Stimulated activated naive CD4-positive, alpha-beta T cell treated with Interleukin-2 at 50 U/mL for 16 hours (primary cell): ENCODE measurements at regions not wholly inside any gene's neighbourhood (a gene's known extent, or its start where the extent isn't known, plus 50 kb on each side); places are given as distances from the start of the nearest gene placed in this dataset.
A peak's percentile ranks its signal among the peaks of the same experiment; 100 is the strongest.
"Not testable (repeated sequence)": the region's sequence is repeated elsewhere in the genome, so short reads cannot be mapped to it uniquely, and the experiment has no call there.

Experiments
- DNase-seq: peaks from one replicate; lab custom pipeline; 2025; lab: John Stamatoyannopoulos, UW

DNA sequence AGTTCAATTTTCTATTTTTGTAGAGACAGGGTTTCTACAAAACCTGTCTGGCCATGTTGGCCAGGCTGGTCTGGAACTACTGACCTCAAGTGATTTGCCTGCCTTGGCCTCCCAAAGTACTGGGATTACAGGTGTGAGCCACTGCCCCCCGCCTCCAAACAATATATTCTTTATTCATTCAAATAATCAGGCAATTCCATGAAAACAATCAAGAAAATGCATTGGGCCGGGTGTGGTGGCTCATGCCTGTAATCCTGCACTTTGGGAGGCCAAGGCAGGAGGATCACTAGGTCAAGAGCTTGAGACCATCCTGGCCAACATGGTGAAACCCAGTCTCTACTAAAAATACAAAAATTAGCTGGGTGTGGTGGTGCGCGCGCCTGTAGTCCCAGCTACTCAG is 69.9 kb upstream of the ZNF217 start:
- not testable (repeated sequence) for DNase-seq

- no peak for DNase-seq
These were observed 69.0 kb upstream of the ZNF217 start for GRCh38 chr20:53662595-53662994.

GRCh38 chr20:53660947-53661381 is 67.3 kb upstream of the ZNF217 start:
- no peak for DNase-seq

- DNase-seq, result peak; percentile 25
These were observed 66.7 kb upstream of the ZNF217 start for GRCh38 chr20:53660078-53660909.

GRCh38 chr20:53658973-53659372 is 65.3 kb upstream of the ZNF217 start:
- DNase-seq, result no peak

- DNase-seq, result no peak
These were observed 64.7 kb upstream of the ZNF217 start for GRCh38 chr20:53658322-53658721.

DNA sequence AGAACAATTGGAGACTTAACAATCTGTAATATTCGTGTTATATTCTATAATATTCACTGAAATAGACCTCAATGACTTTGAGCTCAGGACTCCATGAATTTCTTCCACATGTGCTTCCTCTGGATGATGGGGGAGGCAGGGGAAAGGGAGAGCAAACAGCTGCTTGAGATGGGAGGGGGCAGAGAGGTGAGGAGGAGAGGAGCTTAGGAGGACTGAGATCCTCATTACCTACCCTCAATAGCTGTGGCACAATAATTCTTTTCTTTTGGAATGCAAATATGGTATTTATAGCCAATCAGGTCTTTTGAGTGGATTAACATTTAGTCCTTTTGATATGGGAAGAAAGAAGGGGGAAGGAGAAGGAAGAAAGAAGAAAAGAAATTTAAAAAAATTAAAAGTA is 64.1 kb upstream of the ZNF217 start:
- no peak for DNase-seq

DNA sequence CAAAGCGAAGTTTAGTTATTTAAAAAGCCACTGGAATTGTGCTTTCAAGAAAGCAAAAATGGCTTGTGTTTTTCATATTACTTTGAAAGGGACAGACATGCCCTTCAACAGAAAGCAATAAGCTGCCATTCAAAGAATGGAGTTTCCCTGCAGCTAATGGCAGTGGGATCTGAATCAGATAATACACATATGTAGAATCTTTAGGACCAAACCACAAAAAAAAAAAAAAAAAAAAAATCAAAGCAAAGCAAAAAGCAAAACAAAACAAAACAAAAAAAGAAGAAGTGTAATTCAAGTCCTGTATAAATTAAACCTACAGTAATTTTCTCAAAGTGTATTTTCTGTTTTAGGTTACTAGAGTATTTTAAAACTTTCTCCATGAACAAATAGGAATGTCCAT is 63.6 kb upstream of the ZNF217 start:
- DNase-seq, result no peak

GRCh38 chr20:53656293-53657202 is 62.9 kb upstream of the ZNF217 start:
- no peak for DNase-seq

DNA sequence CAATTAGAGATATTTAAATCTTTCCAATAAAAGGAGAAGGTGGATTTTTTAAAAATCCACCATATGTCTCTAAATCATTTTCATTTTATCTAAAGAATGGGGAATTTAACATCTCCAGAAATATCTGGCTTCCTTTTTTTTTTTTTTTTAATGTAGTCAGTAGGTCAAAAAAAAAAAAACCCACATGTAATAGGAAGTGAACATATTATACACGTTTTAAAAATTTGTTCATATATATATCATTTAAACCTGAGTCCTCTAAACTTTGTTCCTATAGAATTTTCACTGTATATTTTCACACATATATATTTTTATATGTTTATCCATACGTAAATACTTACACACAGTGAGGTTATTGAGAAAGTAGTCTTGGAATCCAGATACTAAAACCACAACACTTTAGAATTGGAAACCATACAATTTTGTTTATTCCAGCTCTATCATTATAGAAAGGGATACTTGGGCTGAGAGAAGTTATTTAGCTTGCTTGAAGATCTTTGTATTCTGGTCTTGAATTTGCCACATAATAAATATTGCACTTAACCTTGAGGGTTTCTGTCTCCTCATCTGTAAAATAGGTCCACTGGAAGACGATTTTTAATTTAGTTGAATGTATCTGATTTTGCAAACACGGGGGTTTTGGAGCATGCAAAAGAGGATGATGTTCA is 62.1 kb upstream of the ZNF217 start:
- no peak for DNase-seq

DNA sequence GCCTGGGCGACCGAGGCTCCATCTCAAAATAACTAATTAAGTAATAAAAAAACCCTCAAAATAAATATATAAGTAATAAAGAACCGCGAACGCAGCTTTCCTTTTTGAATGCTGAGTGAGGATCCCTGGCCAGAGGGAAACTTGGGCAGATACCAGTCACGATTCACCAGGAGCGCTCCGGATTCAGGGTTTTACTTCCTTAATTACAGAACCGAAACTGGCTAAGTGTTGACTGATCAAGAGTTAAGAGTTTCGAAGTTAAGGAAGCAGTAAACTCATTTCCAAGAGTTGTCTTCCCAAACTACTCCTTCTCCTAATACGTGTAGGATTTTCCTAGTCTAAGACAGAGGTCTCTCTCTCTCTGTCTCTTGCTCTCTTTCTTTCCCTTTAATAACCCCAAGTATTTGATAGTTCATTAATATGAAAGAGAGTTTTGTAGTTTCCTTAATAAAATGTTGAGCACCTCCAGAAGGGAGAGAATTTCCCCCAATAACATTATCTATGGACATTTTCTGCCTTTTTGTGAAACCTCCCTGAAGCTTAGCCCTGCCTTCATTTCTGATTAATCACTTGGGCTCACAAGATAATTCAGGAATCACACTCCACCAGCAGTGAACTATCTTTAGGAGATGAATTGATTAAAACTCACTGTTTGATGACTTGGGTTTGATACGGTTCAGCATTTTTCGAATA is 61.4 kb upstream of the ZNF217 start:
- no peak for DNase-seq

- not testable (repeated sequence) for DNase-seq
These were observed 60.9 kb upstream of the ZNF217 start for GRCh38 chr20:53654521-53654920.

DNA sequence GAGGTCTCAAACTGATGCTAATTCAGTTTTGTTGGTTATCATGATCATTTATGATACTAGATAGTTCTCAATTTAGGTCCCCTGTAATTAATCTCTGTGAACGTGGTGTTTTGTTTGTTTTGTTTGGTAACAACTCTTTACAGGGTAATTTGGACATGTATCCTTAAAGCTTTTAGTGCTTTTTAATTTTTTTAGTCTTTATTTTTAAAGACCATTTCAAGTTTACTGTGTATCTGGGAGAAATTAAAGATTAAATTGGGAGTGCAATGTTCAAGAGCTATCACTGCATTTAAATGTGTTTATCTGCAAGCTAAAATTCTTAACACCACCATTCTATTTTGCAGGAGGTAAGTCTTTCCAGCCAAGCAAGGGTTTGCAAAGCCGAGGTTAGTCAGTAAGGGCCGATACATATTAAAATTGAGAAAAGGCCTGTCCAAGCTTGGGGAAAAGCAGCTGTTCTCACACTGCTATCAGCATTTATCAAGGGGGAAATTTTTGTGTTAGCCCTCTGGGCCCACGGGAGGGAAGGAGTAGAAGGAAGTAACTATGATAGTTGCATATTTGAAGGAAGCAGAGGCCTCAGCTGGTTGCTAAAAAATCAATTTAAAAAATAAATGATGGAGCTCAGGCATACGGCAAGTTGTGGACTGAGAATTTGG is 59.3 kb upstream of the ZNF217 start:
- no peak for DNase-seq

DNA sequence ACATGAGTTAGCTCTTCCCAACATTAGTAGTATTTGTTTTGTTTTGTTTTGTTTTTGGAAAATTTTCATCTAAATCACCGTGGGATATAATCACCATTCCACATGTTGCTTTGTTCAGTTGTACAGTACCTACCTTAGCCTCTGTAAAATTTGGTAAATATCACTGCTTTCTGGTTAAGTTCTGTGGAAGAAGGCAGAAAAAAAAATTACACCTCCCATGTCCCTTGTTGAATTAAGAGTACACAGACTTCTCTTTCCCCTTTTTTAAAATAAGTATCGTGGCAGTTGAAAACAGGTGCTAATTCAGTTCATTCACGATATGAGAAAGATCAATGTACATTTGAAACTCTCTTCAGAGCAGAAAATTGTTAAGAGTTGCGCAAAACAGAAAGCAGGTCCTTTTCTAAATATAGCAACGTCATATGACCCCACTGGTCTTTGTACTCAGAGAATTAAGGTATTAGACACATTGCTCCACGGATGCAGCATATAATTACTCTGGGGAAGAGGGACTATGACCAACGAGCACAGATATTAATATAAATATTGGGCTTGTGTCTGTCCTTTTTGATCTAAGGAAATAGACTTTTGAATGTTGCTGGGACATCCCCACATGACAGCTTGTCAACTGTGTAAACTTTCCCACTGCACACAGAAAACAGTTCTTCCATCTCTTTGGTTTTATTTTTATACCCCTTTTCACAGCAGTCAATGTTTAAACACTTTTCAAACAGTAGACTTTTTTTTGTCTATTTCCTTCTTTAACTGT is 58.6 kb upstream of the ZNF217 start:
- no peak for DNase-seq

DNA sequence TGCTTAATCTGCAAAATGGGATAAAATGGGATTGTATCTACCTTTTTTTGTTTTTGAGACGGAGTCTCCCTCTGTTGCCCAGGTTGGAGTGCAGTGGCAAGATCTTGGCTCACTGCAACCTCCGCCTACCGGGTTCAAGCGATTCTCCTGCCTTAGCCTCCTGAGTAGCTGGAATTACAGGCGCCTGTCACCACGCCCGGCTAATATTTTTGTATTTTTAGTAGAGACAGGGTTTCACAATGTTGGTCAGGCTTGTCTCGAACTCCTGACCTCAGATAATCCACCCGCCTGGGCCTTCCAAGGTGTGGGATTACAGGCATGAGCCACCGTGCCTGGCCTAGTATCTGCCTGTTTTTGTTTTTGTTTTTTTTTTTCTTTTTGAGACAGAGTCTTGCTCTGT is 55.9 kb upstream of the ZNF217 start:
- not testable (repeated sequence) for DNase-seq

DNA sequence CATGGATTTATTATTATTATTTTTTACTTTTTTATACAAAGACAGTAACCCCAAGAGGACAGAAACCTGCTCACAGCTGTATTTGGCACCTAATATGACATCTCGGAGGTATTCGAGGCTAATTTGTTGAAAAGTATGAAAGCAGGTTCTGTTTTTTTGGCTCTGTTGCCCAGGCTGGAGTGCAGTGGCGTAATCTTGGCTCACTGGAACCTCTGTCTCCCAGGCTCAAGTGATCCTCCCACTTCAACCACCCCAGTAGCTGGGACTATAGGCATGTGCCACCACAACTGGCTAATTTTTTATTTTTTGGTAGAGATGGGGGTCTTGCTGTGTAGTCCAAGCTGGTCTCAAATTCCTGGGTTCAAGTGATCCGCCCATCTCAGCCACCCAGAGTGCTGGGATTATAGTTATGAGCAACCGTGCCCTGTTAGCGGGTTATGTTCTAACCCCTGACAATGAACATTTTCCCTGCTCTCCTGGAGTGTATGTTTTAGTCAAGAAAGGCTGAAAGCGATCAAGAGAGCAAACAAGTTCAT is 53.7 kb upstream of the ZNF217 start:
- no peak for DNase-seq

DNA sequence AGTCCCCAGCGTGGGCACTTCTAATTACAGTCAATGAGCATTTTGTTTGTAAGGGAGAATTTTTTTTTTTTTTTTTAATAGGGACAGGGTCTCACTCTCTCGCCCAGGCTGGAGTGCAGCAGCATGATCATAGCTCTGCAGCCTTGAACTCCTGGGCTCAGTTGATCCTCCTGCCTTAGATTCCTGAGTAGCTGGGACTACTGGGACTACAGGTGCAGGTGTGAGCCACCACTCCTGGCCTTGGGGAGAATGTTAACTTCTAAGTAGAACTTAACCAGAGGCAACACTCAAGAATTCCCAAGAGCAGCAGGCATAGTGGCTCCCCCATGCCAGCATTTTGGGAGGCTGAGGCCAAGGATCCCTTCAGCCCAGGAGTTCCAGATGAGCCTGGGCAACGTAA is 52.9 kb upstream of the ZNF217 start:
- no peak for DNase-seq

- DNase-seq, result no peak
These were observed 51.9 kb upstream of the ZNF217 start for GRCh38 chr20:53645582-53645897.

- not testable (repeated sequence) for DNase-seq
These were observed 50.5 kb upstream of the ZNF217 start for GRCh38 chr20:53644108-53644507.
